Fibroblast of upper back skin (primary cell): ENCODE measurements at regions not wholly inside any gene's neighbourhood (a gene's known extent, or its start where the extent isn't known, plus 50 kb on each side); places are given as distances from the start of the nearest gene placed in this dataset.
A peak's percentile ranks its signal among the peaks of the same experiment; 100 is the strongest.

Experiments
- DNase-seq: peaks from one replicate; pipeline ENCODE4 v3.0.0-alpha.2; 2013

DNA sequence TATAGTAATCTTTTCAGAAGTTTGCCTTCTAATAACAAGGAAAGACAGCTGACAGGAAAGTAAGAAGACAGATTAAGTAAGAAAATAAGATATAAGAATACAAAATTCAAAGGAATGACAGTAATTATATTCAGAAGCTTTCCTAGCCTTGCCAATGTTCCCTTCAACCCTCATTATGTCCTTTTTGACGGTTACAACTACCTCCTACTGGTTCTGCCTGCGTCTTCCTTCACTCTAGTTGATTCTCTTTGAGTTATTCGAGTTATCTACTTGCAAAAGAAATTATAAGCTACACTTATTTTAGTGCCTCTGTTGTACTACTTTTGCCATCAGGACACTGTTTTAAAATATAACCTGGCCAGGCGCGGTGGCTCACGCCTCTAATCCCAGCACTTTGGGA is 218.9 kb upstream of the GYPC start:
- DNase-seq: no peak

GRCh38 chr2:126444512-126444911 is 211.4 kb upstream of the GYPC start:
- no peak for DNase-seq

- DNase-seq: no peak
Measured at GRCh38 chr2:126446106-126446695, 209.8 kb upstream of the GYPC start.

- no peak for DNase-seq
Measured at GRCh38 chr2:126448611-126449010, 207.3 kb upstream of the GYPC start.

GRCh38 chr2:126449677-126450076 is 206.3 kb upstream of the GYPC start:
- DNase-seq: no peak

GRCh38 chr2:126463892-126464674 is 191.9 kb upstream of the GYPC start:
- DNase-seq: no peak

DNA sequence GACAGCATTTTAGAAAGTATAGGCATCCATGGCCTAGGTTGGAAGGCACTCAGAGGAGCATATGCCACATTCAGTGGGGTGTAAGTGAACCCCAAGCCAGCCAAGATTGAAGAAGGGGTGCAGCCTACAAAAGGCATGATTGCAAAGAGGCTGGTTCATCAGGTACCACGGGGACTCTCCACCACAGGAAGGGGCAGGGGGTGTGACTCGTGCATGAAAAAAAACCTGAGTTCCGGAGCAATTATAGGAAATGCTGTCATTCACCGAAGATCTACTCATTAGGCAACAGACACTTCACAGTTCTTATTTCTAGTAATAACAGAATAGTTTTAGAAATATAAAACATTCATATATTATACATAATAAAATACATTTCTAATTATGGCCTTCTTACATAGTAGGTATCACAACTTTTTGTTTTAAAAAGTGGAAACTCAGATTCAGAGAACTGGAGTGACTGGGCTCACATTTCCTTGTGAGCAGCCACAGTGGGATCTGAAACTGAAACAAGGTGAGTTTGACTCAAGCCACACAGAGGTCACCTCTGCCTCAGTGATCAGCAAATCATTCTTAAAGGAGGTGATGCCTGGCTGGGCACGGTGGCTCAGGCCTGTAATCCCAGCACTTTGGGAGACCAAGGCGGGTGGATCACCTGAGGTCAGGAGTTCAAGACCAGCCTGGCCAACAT is 188.4 kb upstream of the GYPC start:
- DNase-seq: no peak

GRCh38 chr2:126475031-126475430 is 180.9 kb upstream of the GYPC start:
- DNase-seq: no peak

DNA sequence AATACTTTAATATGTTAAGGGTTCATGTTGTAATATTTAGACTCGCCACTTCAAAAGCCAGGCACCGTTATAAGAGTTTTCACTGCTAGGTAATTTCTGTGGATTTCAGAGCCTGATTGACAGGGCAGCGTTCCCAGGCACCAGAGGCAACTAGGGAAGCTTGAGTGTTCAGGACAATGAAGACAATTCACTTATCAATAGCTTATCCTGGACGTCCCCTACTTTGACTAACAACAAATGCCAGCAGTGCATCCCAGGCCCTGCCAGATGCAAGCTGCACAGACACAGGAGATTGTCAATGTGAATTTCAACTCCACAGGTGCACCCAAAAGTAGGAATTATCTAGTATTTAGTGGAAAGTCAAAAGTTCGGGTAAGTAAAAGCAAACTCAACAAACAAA is 179.3 kb upstream of the GYPC start:
- DNase-seq: no peak

DNA sequence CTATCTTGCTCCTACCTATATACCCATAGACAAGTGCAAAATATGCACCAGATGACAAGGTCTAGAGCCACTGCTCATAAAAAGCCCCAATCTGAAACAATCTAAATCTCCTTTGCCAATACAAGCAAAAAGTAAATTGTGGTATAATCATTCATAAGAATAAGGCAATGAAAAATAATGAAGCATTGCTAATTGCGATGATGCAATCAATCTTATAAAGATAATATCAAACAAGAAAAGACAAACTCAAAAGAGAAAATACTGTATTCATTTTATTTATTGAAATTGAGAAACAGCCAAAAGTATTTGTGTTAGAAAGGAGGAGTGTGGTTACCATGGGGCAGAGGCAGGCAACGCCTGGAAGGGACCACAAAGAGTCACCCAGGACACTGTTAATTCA is 175.9 kb upstream of the GYPC start:
- DNase-seq: no peak

GRCh38 chr2:126482582-126483464 is 173.1 kb upstream of the GYPC start:
- no peak for DNase-seq

- DNase-seq: no peak
Measured at GRCh38 chr2:126494593-126494992, 161.4 kb upstream of the GYPC start.

DNA sequence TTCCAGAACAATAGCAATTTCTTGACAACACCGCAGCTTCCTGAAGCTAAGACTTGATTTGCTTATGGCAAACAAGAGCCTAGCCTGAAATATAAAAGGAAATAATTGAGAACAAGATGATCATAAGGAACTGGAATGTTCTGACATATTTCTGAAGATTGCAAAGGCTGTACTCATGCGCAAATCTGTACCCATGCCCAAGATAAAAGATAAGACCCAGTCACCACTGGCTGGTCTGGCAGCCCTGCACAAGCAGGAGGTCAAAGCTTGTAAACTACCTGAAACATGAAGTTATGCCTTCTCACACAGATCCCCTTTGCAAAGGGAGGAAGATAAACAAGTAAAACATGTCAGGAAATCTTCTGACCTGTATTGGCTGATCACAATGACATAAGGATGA is 160.8 kb upstream of the GYPC start:
- no peak for DNase-seq

DNA sequence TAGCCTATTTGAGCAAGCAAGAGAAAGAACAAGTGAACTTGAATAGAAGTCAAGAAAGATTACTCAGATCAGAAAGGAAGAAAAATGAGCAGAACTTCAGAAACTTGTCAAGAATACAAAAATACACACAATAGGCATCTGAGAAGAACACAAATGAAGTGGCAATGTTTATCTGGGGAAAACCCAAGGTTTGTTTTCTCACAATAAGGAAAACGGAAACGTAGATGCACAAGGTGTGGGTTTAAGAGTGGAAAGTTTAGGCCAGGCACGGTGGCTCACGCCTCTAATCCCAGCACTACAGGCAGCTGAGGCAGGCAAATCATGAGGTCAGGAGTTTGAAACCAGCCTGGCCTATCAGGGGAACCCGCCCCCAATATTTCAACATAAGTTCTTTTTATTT is 159.5 kb upstream of the GYPC start:
- DNase-seq: no peak

DNA sequence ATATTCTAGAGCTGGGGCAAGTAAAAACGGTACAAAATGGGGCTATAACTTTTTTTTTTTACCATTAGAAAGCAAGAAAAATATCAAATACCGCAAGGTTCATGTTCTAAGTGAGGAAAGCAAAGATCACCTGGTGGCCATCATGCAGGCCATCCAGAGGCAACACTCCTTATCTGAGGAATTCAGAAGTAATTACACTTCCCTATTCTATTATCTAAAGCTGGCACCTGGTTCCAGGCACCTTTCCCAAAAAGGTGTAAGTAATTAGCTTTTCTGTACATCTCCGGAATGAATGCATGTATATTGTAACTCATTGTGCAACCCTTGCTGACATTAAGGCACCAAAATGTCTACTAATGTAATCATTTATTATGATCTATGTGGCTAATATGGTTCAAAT is 152.5 kb upstream of the GYPC start:
- no peak for DNase-seq

GRCh38 chr2:126504949-126505348 is 151.0 kb upstream of the GYPC start:
- no peak for DNase-seq

- DNase-seq: no peak
Measured at GRCh38 chr2:126506786-126507185, 149.2 kb upstream of the GYPC start.

DNA sequence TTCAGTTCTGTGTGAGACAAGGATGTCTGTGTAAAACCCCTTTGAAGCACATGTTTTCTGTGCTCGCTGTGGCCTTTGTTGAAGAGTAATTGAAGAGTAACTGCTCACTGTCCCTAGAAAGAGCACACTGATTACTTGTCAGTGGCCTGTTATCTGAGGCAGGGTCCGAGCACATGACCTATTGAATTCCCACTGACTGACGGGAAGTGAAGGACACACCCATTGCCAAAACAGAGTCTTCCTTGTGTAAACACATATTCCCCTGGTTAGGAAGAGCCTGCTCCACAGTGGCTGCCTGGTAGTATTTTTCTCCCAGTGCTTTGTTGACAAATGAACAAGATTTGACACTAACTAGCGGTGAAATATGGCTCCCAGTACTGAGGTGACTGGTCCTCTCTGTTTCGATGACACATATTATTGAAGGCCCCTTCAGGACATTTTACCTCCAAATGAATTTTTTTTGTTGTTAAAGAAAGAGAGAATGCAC is 148.5 kb upstream of the GYPC start:
- DNase-seq: no peak

DNA sequence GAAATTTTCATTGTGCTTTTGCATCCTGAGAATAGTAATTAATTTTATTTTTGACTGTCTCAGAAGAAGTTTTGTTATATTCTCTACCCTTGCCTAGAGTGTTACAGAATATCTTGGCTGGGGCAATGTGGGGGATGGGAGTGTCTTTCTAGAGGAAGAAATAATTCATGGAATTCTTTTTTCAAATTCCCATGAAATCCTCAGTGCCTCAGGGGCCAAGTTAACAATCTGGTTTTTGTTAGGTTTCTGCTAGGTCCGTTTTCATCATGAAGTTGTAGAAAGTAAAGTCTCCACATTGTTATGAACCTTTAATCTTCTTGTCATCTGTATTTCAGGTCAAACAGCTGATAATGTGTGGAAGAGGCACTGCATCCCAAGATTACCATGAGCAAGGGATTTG is 145.6 kb upstream of the GYPC start:
- peak; percentile 4 for DNase-seq

- no peak for DNase-seq
Measured at GRCh38 chr2:126510960-126511359, 145.0 kb upstream of the GYPC start.

DNA sequence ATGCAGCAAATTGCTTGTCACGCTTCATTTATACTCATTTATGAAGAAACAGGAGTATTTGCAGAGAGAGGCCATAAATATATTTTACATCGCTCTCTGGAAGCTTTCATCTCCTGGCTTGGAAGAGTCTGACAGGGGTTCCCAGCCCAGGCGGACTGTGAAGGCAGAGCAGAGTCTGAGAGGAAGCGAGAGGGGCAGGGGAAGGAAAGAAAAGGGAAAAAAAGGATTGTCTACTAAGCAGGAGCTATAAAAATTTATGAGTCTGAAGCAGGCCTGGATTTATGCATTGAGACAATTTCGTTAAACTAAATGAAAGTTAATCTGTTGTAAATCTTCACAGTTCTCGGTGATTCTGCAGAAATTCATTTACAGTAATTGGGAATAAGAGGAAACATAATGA is 143.9 kb upstream of the GYPC start:
- DNase-seq: no peak

GRCh38 chr2:126513033-126513432 is 142.9 kb upstream of the GYPC start:
- peak; percentile 50 for DNase-seq

- DNase-seq: no peak
Measured at GRCh38 chr2:126515471-126515870, 140.5 kb upstream of the GYPC start.
